ENCODE measurements at regions not wholly inside any gene's neighbourhood (a gene's known extent, or its start where the extent isn't known, plus 50 kb on each side); places are given as distances from the start of the nearest gene placed in this dataset.
A peak's percentile ranks its signal among the peaks of the same experiment; 100 is the strongest.

DNA sequence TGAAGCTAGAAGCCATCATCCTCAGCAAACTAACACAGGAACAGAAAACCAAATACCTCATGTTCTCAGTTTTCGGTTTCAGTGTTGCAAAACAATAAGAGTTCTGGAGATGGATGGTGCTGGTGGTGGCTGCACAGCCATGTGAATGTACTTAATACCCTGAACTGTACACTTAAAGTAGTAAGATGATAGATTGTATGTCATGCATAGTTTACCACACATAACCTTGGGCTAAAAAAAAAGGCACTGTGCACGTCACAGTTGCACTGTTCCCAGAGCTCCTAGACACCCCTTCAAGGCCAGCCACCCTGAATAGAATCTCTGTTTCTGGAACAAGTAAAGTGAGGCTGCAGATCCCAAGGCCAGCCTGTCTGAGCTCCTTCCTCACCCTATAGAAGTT, 243.3 kb upstream of the IGF1R start:
- Mint-ChIP-seq H3K4me3 (no peak overlapping the region), H3K4me1 (peaks cover 2% of the 10 kb centered on the region), H3K27ac (no peak overlapping the region), H3K36me3 (ENCODE audit: low read depth) (no peaks in the 10 kb centered on the region), H3K27me3 (peaks cover 21% of the 10 kb centered on the region)
- ATAC-seq (no peak), DNase-seq (no peak)
- H3K9me3 ChIP-seq (ENCODE audit: control insufficient read depth, low read length, poor library complexity, severe bottlenecking) = no peaks in the 10 kb centered on the region

DNA sequence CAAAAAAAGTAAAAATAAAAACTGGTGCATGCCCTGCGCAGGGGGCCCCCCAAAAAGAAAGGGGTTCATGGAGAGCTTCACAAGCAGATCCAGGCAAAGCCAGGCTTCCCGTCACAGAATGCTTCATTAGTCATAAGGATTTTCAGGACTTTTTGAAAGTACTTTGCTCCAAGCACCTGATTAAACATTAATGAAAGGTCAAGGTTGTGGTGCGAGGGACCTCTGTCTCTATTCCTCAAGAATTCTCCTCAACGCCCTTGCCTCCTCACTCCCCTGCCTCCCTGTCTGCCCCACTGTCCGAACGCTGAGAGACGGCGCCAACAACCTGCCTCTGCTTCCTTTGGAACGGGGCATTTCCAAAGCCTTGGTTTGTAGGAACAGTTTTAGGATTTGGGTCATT, 240.1 kb upstream of the IGF1R start:
- H3K9me3 ChIP-seq (ENCODE audit: control insufficient read depth, low read length, poor library complexity, severe bottlenecking) = no peaks in the 10 kb centered on the region
- DNase-seq (no peak), ATAC-seq (no peak)
- peaks cover 14% of the 10 kb centered on the region for H3K27me3 Mint-ChIP-seq
- no peak overlapping the region for H3K27ac Mint-ChIP-seq
- H3K4me1 Mint-ChIP-seq = peaks cover 2% of the 10 kb centered on the region
- H3K4me3 Mint-ChIP-seq = no peak overlapping the region
- no peaks in the 10 kb centered on the region for H3K36me3 Mint-ChIP-seq (ENCODE audit: low read depth)

DNA sequence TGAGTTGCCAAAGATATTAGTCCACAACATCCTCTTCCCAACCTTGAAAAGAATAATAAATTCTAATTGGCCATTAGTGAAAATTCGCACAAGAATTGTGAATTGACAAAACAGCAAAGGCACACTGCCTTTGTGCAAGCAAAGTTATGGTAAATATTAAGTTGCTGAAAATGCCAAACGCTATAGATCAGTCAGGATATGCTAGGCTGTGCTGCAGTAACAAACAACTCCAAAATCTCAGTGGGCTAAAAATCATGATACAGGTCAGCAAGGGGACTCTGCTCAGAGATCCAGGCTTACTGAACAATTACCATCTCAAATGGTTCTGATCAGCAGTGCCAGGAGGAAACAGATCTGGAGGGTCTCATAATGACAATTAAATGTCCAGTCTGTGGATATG, 238.0 kb upstream of the IGF1R start:
- no peak for DNase-seq
- no peak overlapping the region for H3K4me3 Mint-ChIP-seq
- no peaks in the 10 kb centered on the region for H3K4me1 Mint-ChIP-seq
- no peak for ATAC-seq
- no peaks in the 10 kb centered on the region for H3K9me3 ChIP-seq (ENCODE audit: control insufficient read depth, low read length, poor library complexity, severe bottlenecking)
- H3K27me3 Mint-ChIP-seq = peaks cover 8% of the 10 kb centered on the region
- H3K36me3 Mint-ChIP-seq (ENCODE audit: low read depth) = no peaks in the 10 kb centered on the region
- H3K27ac Mint-ChIP-seq = no peak overlapping the region

DNA sequence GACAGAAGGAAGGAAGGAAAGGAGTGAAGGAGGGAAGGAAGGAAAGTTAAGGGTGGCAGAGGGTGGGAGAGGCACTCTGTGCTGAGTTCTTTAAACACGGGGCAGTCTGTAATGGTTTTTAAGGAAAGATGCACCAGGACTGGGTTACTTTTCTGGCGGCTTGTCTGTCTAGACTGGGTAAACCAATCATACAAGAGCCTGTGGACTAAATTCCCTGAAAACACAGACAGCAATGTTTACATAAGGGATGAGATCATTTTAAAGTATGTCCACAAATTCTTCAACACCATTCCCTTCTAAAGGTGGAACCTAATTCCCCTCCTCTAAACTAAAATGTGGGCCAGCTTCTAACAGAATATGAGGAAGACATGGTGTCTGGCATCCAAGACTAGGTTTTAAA, 235.5 kb upstream of the IGF1R start:
- peaks cover 2% of the 10 kb centered on the region for H3K4me1 Mint-ChIP-seq
- no peak overlapping the region for H3K4me3 Mint-ChIP-seq
- no peak overlapping the region for H3K27ac Mint-ChIP-seq
- no peak for ATAC-seq
- no peak for DNase-seq
- no peaks in the 10 kb centered on the region for H3K9me3 ChIP-seq (ENCODE audit: control insufficient read depth, low read length, poor library complexity, severe bottlenecking)
- peaks cover 16% of the 10 kb centered on the region for H3K27me3 Mint-ChIP-seq
- no peaks in the 10 kb centered on the region for H3K36me3 Mint-ChIP-seq (ENCODE audit: low read depth)

DNA sequence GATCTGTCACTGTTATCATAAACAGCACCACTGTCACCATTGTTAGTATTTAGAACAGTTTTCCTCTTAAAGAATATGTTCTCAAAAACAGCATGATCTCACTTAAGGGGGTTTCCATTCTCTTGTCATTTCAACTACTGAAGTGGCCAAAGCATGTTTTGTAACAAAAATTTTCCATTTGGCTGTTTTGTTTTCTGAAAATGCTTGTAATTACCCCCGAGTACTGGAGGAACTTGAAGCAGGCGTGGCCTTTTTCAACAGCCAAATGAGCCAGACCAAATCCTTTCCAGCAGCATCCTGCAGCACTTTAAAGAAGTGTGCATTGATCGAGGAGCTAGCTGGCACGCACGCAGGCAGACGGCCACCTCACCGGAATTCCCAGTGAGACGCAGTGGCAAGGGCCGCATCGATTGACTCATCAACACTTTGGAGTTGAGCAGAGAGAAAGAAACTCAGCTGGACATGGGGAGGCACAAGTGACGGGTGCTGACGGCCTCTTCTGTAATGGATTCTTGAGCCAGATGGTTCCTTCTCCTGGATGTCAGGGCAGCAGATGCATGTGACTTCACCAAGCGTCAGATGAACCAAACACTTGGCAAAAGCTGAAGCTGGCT, 234.3 kb upstream of the IGF1R start:
- Mint-ChIP-seq H3K36me3 (ENCODE audit: low read depth) (no peaks in the 10 kb centered on the region), H3K4me3 (no peak overlapping the region), H3K27ac (no peak overlapping the region), H3K4me1 (peaks cover 2% of the 10 kb centered on the region), H3K27me3 (peaks cover 21% of the 10 kb centered on the region)
- ATAC-seq (no peak), DNase-seq (no peak)
- H3K9me3 ChIP-seq (ENCODE audit: control insufficient read depth, low read length, poor library complexity, severe bottlenecking) = no peaks in the 10 kb centered on the region

DNA sequence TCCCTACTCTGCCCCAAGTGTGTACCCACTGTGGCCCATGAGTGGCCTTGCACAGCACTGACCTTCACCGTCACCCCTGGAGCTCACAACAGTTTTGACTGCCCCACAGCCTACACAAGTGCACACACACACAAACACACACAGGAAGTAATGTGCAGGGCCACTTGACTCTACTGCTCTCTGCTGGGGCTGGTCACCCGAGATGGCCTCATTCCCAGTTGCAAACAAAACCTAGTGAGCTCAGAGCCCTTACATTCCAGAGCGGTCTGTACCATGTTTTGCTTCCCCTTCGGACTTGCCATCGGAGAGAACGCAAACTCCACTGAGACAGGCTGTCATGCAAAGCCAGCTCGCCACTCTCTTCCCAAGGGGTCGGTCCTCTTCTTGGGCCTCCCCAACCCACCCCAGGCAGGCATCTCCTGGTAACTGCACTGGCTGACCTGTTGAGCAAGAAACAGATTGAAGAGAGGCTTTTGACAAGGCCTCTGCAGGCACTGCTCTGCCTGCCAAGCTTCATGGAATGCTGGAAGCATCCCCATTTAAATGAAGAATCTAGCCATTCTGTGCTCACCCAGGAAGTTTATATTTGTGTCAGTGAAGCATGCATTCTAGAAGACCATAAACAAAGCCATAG, 232.0 kb upstream of the IGF1R start:
- Mint-ChIP-seq H3K36me3 (ENCODE audit: low read depth) (no peaks in the 10 kb centered on the region), H3K4me1 (peaks cover 6% of the 10 kb centered on the region), H3K27ac (no peak overlapping the region), H3K4me3 (no peak overlapping the region), H3K27me3 (peaks cover 32% of the 10 kb centered on the region)
- ATAC-seq = no peak
- no peak for DNase-seq
- H3K9me3 ChIP-seq (ENCODE audit: control insufficient read depth, low read length, poor library complexity, severe bottlenecking) = no peaks in the 10 kb centered on the region

DNA sequence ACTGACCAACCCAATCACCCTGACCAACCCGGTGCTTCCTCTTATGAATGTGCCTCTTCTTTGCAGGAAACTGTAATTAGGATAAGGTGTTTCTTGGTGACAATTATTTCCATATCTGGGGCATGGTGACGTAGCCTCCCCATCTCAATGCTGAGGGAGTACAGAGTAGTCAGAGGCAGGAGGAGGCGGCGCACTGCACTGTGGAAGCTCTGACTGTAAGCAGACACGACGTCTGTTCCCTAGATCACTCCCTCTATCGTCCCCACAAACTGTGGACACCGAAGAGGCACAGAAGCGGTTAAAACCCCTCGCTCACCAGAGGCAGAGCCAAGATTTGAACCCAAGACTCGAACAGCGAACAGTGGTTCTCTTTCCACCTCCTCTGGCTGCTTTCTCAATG, 231.0 kb upstream of the IGF1R start:
- DNase-seq (no peak), ATAC-seq (no peak)
- no peak overlapping the region for H3K27ac Mint-ChIP-seq
- no peak overlapping the region for H3K4me3 Mint-ChIP-seq
- H3K27me3 Mint-ChIP-seq = peaks cover 42% of the 10 kb centered on the region
- H3K9me3 ChIP-seq (ENCODE audit: control insufficient read depth, low read length, poor library complexity, severe bottlenecking) = no peaks in the 10 kb centered on the region
- H3K36me3 Mint-ChIP-seq (ENCODE audit: low read depth) = no peaks in the 10 kb centered on the region
- peaks cover 11% of the 10 kb centered on the region for H3K4me1 Mint-ChIP-seq

DNA sequence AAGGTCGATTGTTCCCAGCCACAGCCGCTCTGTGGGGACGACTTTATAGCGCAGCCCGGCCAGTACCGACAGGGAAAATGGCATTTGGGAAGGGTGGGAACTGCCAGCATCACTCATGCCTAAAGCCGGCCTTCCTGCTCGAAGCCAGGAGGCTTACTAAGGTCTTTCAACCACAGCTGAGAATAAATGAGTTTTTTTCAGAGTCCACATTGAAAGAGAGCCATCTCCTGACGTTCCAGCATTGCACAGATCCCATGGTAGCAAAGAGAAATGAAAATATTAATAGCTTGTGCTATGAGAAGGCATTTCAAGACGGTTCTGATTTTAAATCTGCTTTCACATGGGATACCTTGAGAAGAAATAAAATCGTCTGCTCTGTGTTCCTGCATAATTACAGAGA, 230.2 kb upstream of the IGF1R start:
- Mint-ChIP-seq H3K4me3 (no peak overlapping the region), H3K36me3 (ENCODE audit: low read depth) (peaks cover 2% of the 10 kb centered on the region), H3K27me3 (peaks cover 50% of the 10 kb centered on the region), H3K27ac (no peak overlapping the region), H3K4me1 (peaks cover 11% of the 10 kb centered on the region)
- no peak for DNase-seq
- no peak for ATAC-seq
- no peaks in the 10 kb centered on the region for H3K9me3 ChIP-seq (ENCODE audit: control insufficient read depth, low read length, poor library complexity, severe bottlenecking)

DNA sequence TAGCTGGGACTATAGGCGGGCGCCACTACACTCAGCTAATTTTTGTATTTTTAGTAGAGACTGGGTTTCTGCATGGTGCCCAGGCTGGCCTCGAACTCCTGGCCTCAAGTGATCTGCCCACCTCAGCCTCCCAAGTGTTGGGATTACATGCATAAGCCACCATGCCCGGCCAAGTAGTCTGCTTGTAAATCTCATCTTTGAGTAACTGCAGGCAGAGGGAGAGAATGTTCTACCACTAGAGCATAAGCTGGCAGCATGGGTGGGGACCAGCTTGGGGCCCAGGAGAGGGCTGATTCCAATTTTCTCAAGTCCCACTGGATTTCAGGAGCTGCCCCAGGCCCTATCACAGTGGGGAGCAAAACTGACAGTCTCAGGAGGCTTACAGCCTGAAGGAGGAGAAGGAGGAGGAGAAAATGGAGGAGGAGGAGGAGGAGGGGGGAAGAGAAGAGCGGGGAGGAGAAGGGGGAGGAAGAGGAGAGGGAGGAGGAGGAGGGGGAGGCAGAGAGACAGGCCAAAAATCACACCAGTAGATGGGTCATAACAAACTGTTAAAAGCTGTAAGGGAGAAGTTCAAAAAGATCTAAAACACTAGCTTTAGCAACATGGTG, 229.1 kb upstream of the IGF1R start:
- Mint-ChIP-seq H3K27me3 (peaks cover 53% of the 10 kb centered on the region), H3K4me1 (peaks cover 11% of the 10 kb centered on the region), H3K27ac (no peak overlapping the region), H3K4me3 (no peak overlapping the region), H3K36me3 (ENCODE audit: low read depth) (peaks cover 2% of the 10 kb centered on the region)
- ATAC-seq (no peak), DNase-seq (no peak)
- no peaks in the 10 kb centered on the region for H3K9me3 ChIP-seq (ENCODE audit: control insufficient read depth, low read length, poor library complexity, severe bottlenecking)

DNA sequence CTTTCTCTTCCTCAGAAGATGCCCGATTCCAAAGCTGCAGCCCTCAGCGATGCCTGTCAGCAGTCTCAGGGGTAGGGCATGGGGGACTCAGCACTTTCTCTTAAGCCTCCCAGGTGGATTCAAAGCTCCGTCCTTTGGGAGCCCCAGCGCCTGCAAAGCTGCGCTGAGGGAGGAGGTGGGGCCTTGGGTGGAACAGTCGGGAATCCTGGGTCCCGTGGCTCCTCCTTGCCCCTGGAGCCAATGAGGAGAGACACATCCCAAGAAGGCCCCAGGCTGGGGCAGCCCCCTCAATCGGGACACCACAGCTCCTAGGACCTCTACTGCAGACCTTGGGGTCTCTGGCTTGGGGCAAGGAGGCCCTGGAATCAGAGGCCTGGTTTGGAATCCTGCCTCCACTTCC, 227.5 kb upstream of the IGF1R start:
- Mint-ChIP-seq H3K27ac (no peak overlapping the region), H3K36me3 (ENCODE audit: low read depth) (peaks cover 2% of the 10 kb centered on the region), H3K27me3 (peaks cover 68% of the 10 kb centered on the region), H3K4me3 (no peak overlapping the region), H3K4me1 (peaks cover 11% of the 10 kb centered on the region)
- DNase-seq = no peak
- no peak for ATAC-seq
- H3K9me3 ChIP-seq (ENCODE audit: control insufficient read depth, low read length, poor library complexity, severe bottlenecking) = no peaks in the 10 kb centered on the region

DNA sequence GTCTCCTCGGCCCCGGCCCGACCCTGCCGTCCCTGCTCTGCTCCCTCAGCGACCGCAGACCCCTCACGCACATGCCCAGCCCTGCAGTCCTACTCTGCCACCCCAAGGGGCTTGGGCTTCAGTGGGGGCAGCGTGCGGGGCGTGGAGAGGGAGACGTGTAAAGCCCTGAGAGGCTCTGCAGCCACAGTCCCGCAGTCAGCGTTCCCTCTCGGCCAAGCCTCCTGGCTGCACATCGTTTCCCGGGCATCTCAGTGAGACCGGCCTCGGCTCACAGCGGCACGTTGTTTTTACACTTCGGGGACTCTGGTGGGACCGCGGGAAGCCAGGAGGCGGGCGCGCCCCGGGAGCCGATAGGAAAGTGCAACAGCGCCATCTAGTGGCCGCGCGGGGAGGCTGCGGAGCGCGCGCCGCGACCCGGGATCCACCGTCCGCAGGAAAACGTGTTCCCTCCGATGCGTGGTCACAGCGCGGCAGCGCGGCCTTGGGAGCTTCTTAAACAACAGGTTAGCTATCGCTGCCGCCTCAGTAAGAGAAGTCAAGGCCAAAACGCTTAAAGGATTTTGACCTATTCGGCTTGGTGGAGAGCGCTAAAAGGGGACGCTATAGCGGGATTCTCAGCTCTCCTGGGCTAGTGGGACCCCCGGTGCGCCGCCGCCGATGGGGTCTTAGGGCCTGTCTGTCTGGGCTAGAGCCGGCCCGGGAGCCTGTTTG, 226.8 kb upstream of the IGF1R start:
- peaks cover 69% of the 10 kb centered on the region for H3K27me3 Mint-ChIP-seq
- peak overlapping the region; percentile 41 for H3K4me3 Mint-ChIP-seq
- ATAC-seq (peak; percentile 71), DNase-seq (peak; percentile 26 to 49 (median 37))
- H3K27ac Mint-ChIP-seq = peak overlapping the region; percentile 63
- peaks cover 11% of the 10 kb centered on the region for H3K4me1 Mint-ChIP-seq
- peaks cover 2% of the 10 kb centered on the region for H3K36me3 Mint-ChIP-seq (ENCODE audit: low read depth)
- H3K9me3 ChIP-seq (ENCODE audit: control insufficient read depth, low read length, poor library complexity, severe bottlenecking) = no peaks in the 10 kb centered on the region

DNA sequence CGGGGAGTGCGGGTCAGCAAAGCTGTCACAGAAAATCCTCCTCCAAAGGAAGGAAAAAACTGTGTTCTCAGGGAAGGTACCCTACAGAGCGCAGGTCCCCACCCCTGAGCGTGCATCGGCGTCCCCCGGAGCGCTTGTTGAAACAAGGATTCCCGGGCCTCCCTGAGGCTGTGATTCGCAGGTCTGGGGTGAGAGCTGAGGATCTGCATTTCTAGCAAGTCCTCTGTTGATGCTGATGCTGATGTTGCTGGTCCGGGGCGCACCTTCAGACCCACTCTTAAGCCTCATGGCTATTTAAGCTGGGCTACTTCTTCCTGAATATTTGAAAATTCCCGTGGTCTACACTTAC, 226.2 kb upstream of the IGF1R start:
- Mint-ChIP-seq H3K36me3 (ENCODE audit: low read depth) (peaks cover 2% of the 10 kb centered on the region), H3K4me3 (peak overlapping the region; percentile 41), H3K27me3 (peaks cover 69% of the 10 kb centered on the region), H3K4me1 (peaks cover 8% of the 10 kb centered on the region), H3K27ac (peak overlapping the region; percentile 63)
- ATAC-seq (no peak), DNase-seq (no peak)
- no peaks in the 10 kb centered on the region for H3K9me3 ChIP-seq (ENCODE audit: control insufficient read depth, low read length, poor library complexity, severe bottlenecking)

DNA sequence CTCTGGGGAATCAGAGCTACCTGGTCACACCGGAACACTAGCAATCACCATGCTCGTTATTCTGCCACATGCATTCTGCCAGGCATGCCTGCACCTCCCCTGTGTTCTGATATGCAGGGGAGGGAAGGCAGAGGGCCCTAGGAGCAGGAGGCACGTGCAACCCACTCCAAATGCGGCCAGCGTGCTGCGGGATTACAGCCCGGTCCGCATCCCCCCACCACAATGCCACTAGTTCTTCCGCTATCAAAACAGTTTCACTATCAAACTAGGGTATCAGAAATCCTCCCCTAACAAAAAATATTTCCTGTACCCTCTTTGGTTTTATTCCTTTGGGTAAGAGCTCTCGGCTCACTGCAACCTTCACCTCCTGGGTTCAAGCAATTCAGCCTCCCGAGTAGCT, 223.2 kb upstream of the IGF1R start:
- Mint-ChIP-seq H3K27me3 (peaks cover 85% of the 10 kb centered on the region), H3K4me1 (peaks cover 10% of the 10 kb centered on the region), H3K36me3 (ENCODE audit: low read depth) (peaks cover 4% of the 10 kb centered on the region), H3K4me3 (no peak overlapping the region), H3K27ac (no peak overlapping the region)
- DNase-seq = no peak
- no peaks in the 10 kb centered on the region for H3K9me3 ChIP-seq (ENCODE audit: control insufficient read depth, low read length, poor library complexity, severe bottlenecking)
- ATAC-seq = no peak

Data from T-helper 17 cell (primary cell).